Mononuclear cell (primary cell): ENCODE measurements at regions not wholly inside any gene's neighbourhood (a gene's known extent, or its start where the extent isn't known, plus 50 kb on each side); places are given as distances from the start of the nearest gene placed in this dataset.

Experiments
- H3K27me3 ChIP-seq: 2 replicates; pipeline ENCODE4 v1.6.0; 2011; ENCODE audit warnings: low read length, control low read depth; ENCODE audit not compliant: insufficient read depth
- H3K4me1 ChIP-seq: 2 replicates; pipeline ENCODE4 v1.5.1; 2011; ENCODE audit warnings: mild to moderate bottlenecking, low read length, control low read depth; ENCODE audit not compliant: insufficient read depth
- H3K4me3 ChIP-seq: 2 replicates; pipeline ENCODE4 v1.5.1; 2011; ENCODE audit warnings: mild to moderate bottlenecking, low read length, moderate library complexity
- H3K9me3 ChIP-seq: 2 replicates; pipeline ENCODE4 v1.5.1; 2011; ENCODE audit warnings: low read depth, mild to moderate bottlenecking, control low read depth, low read length

DNA sequence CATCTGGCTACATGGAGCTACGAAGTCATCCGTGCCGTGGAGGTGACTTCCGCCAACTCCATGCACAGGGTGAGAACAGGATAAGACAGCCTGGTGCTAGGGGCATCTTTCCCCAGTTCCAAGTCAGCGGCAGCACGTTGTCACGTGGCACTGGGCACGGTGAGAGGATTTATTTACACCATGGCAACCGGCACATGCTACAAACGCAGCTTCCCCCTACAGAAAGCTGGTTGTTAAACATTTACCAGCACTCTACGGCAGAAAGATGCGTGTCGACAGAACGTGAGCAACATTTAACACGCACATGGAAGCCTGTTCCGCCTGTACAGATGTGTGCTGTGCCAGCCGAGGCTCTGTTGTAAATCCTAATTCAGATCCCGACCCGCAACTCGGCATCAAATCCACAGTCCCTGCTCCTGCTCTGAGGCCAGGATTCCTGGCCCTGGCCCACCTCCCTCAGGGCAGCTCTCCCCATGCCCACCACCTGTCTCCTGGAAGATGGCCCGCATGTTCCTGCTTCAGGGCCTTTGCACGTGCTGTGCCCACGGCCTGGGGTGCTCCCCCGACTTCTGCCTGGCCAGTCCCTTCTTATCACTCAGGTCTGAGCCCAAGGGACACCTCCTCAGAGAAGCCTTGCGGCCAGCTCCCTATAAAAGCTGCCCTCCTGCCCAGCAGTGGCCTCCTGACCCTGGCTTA, 114.1 kb downstream of the RFLNA start:
- Histone ChIP-seq H3K27me3 (no peaks in the 10 kb centered on the region), H3K4me3 (no peak overlapping the region), H3K4me1 (no peaks in the 10 kb centered on the region), H3K9me3 (no peaks in the 10 kb centered on the region)

DNA sequence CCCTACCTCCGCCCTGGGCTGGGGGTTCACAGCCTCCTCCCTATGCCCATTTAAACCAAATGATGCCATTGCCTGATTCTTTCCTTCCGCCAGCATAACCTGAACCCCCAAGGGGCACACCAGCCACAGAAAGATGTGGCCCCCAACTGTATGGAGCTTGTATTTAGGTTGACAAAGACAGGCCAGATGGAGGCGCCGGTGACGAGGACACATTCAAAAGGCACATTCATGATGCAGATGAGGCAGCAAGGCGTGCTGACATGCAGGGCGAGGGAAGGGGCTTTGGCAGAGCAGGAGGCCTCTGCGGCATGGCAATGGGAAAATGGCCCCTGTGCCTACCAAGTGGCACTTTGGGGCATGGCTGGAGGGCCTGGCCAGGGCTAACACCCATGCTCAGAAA, 112.2 kb downstream of the RFLNA start:
- H3K27me3 ChIP-seq = no peaks in the 10 kb centered on the region
- no peaks in the 10 kb centered on the region for H3K4me1 ChIP-seq

DNA sequence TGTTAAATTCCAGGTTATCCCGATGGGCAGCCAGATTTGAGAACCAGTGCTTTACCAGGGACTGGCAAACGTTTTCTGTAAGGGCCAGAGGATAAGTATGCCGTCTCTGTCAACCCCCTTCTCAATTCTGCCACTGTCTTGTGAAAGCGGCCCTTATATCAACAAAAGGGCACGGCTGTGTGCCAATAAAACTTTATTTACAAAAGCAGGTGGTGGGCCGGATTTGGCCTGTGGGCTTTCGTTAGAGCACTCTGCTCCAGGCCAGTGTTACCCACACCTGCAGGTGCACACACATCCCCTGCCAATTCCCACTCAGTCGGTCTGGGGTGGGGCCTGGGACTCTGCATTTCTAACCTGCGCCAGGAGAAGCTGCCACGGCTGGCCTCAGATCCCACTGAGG, 111.2 kb downstream of the RFLNA start:
- Histone ChIP-seq H3K4me3 (no peak overlapping the region), H3K9me3 (no peaks in the 10 kb centered on the region), H3K4me1 (no peaks in the 10 kb centered on the region), H3K27me3 (no peaks in the 10 kb centered on the region)

More for the DNA sequence above, 112.2 kb downstream of the RFLNA start:
- no peaks in the 10 kb centered on the region for H3K9me3 ChIP-seq
- H3K4me3 ChIP-seq = no peak overlapping the region

DNA sequence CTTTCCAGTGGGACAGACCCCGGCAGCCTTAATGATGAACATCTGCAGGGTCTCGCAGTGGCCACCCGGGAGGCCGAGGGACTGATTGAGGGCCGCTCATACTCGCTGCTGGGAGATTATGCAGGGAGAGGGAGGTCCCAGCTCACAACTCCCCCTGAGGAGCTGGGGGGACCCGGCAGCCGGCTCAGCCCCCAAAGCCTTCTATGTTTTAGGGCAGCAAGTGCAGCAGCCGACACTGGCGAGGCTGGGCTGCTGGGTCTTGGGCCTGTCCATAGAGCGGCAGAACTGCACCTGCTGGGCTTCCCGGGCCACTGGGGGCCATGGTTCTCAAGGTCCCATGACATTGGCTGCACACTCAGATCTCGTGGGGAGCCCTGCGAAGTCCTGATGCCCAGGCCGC, 110.7 kb downstream of the RFLNA start:
- Histone ChIP-seq H3K9me3 (no peaks in the 10 kb centered on the region), H3K27me3 (no peaks in the 10 kb centered on the region), H3K4me1 (no peaks in the 10 kb centered on the region), H3K4me3 (no peak overlapping the region)

DNA sequence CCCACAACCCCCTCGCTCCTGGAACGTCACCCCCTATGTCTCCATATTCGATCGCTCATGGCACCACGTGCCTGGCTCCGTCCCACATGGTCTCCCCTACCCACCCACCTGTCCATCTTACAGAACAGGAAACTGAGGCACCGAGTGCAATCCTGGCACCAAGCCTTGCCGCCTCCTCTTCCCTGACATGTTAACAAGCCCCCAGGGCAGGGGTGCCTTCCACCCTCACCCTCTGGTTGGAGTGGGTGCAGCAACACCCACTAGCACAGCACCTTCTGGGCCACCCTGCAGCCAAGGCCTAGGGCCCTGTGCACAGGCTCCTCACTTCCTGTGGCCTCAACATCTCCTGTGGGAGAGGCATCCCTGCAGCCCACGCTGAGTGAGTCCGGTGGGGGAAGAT, 110.3 kb downstream of the RFLNA start:
- no peaks in the 10 kb centered on the region for H3K4me1 ChIP-seq
- no peaks in the 10 kb centered on the region for H3K9me3 ChIP-seq
- H3K4me3 ChIP-seq = no peak overlapping the region
- no peaks in the 10 kb centered on the region for H3K27me3 ChIP-seq

DNA sequence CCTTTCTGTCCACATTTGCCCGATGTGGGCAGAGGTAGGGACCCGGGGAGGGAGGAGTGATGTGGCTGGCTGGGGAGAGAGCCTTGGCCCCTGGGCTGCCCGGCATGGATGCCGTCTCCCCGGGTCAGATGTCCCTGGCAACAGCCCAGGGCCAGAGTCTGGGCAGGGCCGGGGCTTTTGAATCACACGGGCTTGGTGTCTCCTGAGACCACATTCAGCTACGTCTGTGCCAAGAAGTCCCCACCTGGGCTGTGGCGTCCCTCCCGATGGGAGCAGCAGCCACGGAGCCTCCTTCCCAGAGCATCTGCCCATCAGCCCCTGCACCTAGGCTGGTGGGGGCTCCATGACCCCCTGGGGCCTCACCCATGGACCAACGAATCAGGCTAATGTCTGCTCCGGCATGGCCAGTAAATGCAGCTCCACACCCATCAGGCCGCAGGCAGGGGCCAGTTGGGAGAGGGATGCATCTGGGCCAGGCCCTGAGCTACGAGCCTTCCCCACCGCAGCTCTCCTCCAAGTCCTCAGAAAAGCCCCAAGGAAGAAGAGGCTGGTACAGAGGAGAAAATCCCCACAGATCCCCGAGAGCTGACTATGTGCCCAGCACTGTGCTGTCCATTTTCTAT, 109.4 kb downstream of the RFLNA start:
- no peaks in the 10 kb centered on the region for H3K4me1 ChIP-seq
- no peaks in the 10 kb centered on the region for H3K9me3 ChIP-seq
- no peak overlapping the region for H3K4me3 ChIP-seq
- H3K27me3 ChIP-seq = no peaks in the 10 kb centered on the region

DNA sequence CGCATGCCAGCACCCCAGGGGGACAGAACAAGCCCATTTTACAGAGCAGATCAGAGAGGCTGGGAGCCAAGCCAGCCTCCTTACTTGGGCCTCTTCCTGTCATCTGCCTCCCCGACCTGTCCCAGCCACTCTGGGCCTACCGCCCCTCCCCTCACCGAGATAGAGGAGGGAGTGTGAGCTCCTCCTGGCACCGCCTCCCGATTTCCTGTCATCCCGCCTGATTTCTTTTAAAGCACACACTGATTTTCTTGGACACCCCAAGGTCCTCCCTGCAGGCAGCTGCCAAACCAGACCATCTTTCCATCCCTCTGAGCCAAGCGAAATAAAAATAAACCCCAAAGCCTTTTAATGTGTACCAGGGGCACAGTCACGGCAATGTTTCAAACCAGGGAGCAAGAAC, 108.4 kb downstream of the RFLNA start:
- Histone ChIP-seq H3K27me3 (no peaks in the 10 kb centered on the region), H3K9me3 (no peaks in the 10 kb centered on the region), H3K4me1 (no peaks in the 10 kb centered on the region), H3K4me3 (no peak overlapping the region)

DNA sequence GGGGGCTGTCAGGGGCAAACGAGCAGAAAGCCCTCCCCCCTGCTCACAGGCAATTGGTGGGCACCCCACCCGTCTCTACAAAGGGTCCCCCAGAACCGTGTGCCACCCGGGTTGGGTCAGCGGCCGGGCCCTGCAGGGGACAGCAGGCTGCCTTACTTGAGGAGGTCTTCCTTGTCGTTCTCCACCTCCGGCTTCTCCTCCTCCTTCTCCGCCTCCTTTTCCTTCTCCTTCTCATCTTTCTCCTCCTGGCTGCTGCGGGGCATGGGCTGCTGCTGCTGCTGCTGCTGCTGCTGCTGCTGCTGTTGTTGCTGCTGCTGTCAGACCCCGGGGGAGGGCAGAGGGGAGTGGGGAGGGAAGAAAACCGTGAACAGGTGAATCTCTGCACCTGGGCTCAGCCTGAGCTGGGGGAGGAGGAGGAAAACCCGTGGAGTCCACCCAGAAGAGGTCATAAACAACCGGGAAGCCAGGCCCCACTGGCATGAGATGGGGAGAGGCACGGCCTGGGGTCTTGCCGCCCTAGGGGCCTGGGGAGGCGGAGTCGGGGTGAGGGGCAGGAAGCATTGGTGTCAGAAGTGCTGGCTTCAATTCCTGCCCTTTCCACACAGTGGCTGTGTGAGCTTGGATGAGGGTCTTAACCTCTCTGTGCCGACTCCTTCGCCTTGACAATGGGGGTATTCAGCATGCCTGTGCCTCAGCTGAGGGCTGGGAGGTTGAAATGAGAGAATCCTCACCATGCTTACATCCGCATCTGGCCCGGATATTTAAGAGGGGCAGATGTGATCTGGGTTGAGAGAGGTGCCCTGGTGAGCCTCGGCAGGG, 107.6 kb downstream of the RFLNA start:
- no peak overlapping the region for H3K4me3 ChIP-seq
- no peaks in the 10 kb centered on the region for H3K27me3 ChIP-seq
- no peaks in the 10 kb centered on the region for H3K4me1 ChIP-seq
- no peaks in the 10 kb centered on the region for H3K9me3 ChIP-seq

DNA sequence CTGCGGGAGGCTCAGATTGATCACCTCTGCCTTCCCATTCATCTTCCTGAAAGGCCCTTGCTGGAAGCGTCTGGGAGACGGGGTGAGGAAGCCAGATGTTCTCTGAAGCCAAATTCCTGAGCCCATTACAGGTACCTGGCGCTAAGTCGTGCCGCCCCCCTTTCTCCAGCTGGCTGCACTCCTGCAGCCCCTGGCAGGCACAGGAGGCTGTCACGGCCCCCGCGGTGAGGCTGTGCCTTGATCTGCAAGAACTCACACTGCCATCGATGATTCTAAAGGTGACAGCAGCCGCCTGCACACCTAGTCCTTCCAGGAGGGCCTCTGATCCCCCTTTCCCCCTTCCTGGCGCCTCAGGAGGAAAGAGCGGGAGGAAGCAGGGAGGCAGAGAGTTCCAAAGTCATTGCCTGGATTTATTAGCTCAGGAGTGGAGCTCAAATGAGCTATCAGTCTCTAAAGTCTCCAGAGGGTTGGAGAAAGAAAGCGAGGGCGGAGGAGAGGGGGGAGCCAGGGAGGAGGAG, 106.9 kb downstream of the RFLNA start:
- Histone ChIP-seq H3K4me3 (no peak overlapping the region), H3K9me3 (no peaks in the 10 kb centered on the region), H3K27me3 (no peaks in the 10 kb centered on the region), H3K4me1 (no peaks in the 10 kb centered on the region)

DNA sequence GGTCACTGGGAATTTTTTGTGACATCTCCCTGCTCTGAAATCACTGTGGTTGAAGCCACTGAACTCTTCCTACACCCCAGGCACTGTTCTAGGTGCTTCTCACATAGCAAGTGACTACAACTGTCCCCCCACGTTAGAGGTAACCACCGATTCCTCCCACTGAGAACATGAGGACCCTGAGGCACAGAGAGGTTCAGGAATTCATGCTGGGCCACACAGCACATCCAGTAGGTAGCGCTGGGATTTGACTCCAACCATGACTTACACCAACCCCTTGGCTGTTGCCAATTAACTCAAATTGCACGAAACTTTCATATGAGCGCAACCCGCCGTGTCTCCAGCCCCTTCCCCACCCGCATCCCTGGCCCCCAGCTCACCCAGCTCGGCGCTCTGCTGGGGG, 105.2 kb downstream of the RFLNA start:
- Histone ChIP-seq H3K4me1 (no peaks in the 10 kb centered on the region), H3K9me3 (no peaks in the 10 kb centered on the region), H3K4me3 (no peak overlapping the region), H3K27me3 (no peaks in the 10 kb centered on the region)

DNA sequence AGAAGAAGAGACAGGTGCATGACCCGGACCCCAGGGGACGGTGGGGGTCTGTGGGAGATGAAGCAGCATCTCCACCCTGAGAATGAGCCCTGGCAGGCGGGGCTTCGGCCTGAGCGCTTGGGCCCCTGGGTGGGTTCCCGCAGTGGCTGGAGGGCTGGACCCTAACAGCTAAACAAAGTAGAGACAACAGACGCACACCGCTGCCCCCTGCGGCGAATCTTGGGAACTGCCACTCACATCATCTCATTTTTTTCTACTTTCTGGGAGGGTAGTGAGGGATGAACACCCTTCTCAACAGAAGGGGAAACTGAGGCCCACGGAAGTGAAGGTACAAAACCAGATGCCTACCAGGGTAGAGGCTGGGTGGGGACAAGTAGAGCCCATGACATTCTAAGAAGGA, 104.7 kb downstream of the RFLNA start:
- H3K4me1 ChIP-seq = no peaks in the 10 kb centered on the region
- H3K9me3 ChIP-seq = no peaks in the 10 kb centered on the region
- H3K27me3 ChIP-seq = no peaks in the 10 kb centered on the region
- H3K4me3 ChIP-seq = no peak overlapping the region

DNA sequence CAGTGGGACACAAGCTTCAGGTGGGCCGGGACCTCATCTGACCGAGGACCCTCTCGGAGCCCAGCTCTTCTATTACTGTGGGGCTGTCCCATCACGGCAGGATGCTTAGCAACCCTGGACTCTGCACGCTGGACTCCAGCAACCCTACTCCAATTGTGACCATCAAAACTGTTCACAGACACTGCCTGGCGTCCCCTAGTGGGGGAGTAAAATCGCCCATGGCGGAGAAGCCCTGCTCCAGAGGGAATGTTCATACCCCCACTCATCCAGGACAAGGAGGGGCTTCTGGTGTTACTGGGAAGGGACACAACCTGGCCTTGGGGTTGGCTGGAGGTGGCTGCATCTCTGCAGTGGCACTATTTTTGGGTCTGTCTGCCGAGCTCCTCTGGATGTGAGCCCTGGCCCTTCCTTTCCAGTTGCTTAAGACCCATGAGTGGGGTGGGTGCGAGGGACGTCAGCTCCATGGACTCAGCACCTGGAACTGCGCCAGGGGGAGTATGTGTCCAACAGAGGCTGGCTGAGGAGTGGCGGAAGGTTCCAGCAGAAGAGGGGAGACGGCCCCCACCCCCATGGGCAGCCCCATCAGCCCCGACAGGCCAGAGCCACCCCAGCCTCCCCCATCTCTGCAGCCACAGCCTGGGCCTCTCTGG, 103.8 kb downstream of the RFLNA start:
- Histone ChIP-seq H3K27me3 (no peaks in the 10 kb centered on the region), H3K9me3 (no peaks in the 10 kb centered on the region), H3K4me3 (no peak overlapping the region), H3K4me1 (peaks cover 4% of the 10 kb centered on the region)

DNA sequence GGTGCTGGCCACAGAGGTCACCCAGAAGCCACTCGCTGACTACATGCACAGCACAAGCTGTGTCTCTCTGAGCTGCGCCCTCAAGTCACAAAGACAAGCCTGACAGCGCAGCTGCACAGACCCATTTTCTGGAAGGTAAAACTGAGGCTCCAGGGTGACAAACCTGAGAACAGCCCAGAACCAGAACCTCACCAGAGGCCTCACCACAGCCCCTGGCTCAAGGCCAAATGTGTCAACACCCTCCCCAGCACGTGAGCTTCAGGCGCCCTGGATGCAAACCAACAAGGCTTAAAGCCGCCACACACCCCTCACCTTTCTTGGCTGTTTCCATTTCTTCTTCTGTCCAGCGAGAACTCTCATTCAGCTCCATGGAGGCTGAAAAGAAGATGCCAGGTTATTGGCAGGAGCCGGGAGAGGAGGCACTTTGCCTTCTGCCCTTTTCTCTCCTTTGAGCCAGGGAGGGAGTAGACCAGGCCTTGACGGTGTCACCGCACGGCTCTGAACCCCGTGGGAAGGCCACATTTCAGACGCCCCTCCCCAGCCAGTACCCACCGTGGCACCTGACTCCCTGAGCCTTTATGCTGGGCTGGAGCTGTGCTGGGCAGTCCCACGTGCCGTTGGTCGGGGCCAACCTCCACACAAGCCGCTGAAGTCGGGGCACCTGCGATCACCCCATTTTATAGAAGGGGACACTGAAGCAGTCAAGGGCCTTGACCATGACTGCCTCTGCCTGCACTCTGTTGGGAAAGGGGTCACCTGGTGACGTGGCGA, 103.1 kb downstream of the RFLNA start:
- H3K27me3 ChIP-seq = no peaks in the 10 kb centered on the region
- peaks cover 11% of the 10 kb centered on the region for H3K4me1 ChIP-seq

DNA sequence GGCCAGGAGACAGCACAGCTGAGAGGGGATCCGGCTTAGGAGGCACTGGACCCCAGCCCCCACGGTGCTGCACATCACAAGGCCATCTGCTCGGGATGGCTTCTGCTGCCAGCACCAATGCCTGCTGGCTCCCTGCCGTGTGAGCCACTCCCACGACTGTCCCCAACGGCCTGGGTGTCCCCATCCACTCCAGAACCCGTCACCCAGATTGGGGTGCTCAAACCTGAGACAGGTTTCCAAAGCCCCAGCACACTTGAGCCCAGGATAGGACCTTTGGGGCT, 102.4 kb downstream of the RFLNA start:
- H3K27me3 ChIP-seq = no peaks in the 10 kb centered on the region
- H3K9me3 ChIP-seq = no peaks in the 10 kb centered on the region
- peaks cover 18% of the 10 kb centered on the region for H3K4me1 ChIP-seq
- H3K4me3 ChIP-seq = no peak overlapping the region

More for the DNA sequence above, 103.1 kb downstream of the RFLNA start:
- H3K4me3 ChIP-seq = no peak overlapping the region
- H3K9me3 ChIP-seq = no peaks in the 10 kb centered on the region
